Heart left ventricle (tissue), 13 donors: ENCODE measurements at regions not wholly inside any gene's neighbourhood (a gene's known extent, or its start where the extent isn't known, plus 50 kb on each side); places are given as distances from the start of the nearest gene placed in this dataset.

Source experiments
- POLR2A ChIP-seq, 2 donors: fragments of 450-650 bp; IDR thresholded peaks; one replicate each; pipeline ENCODE4 v1.6.1; 2017; ENCODE audit warnings: antibody characterized with exemption in 2 of 2, mild to moderate bottlenecking in 2 of 2, moderate library complexity in 2 of 2
- TF ChIP-seq, protein P1 (sequence below), 12 donors: fragments of 200-600 bp; sonication (generic) in 4 of 12; IDR thresholded peaks; one replicate each; pipeline versions ENCODE4 v1.5.0 to v1.8.0; 2018 to 2022; ENCODE audit warnings: antibody characterized with exemption in 12 of 12, mild to moderate bottlenecking in 5 of 12
- donor health status: ischemic (EF 13 %, LVEDD 7.1; RV severe dilation, severe dysfunction).
- donor health status: DM: no; HTN: yes; CAD: no.
- donor health status: DM: no; HTN: no; CAD: no.
- donor health status: ischemic (EF 25% LVEDD 6.9; RV normal size, moderate dysfunction).
- donor health status: ischemic (EF 25% LVEDD 5.7; RV mildly dilated, moderate dysfunction).
- donor health status: ischemic (EF 35%, LVEDD 5.7; RV mildly dilated, moderate dysfunction).
- donor health status: nonischemic (EF 11% LVEDD 7.7; RV severe dilation, severe dysfunction).
- donor health status: DM: yes; HTN: yes; CAD: no.
- donor health status: PGD.
- donor health status: ischemic (EF 29% LVEDD 5.4; RV normal size, mild dysfunction).
- donor health status: nonischemic (EF 23%, LVEDD 6.1; RV moderate dilation, normal function).

DNA sequence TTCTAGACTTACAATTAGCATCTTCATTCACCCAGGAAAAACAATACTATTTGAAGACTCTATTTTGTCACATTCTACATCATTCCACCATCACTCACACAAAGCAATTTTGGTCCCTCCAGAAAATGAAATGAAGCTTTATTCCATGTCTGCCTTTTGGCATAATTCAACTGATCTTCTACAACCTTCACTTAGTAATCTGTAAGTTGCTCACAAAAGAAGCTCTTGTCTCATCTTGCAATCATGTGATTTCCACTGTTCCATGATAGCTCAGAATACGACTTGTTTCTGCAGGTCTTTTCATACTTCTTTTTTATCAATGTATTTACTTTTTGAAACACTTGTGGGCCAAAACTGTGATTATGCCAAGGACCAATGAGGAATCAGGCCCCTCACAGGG is 261.9 kb upstream of the NR4A3 start:
- TF ChIP-seq, protein P1, sequence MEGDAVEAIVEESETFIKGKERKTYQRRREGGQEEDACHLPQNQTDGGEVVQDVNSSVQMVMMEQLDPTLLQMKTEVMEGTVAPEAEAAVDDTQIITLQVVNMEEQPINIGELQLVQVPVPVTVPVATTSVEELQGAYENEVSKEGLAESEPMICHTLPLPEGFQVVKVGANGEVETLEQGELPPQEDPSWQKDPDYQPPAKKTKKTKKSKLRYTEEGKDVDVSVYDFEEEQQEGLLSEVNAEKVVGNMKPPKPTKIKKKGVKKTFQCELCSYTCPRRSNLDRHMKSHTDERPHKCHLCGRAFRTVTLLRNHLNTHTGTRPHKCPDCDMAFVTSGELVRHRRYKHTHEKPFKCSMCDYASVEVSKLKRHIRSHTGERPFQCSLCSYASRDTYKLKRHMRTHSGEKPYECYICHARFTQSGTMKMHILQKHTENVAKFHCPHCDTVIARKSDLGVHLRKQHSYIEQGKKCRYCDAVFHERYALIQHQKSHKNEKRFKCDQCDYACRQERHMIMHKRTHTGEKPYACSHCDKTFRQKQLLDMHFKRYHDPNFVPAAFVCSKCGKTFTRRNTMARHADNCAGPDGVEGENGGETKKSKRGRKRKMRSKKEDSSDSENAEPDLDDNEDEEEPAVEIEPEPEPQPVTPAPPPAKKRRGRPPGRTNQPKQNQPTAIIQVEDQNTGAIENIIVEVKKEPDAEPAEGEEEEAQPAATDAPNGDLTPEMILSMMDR (IDR thresholded peaks at IDR 0.05), result no peak
- TF ChIP-seq POLR2A (IDR thresholded peaks at IDR 0.05), result no peak
